Vagina (tissue), 2 donors: ENCODE measurements at regions not wholly inside any gene's neighbourhood (a gene's known extent, or its start where the extent isn't known, plus 50 kb on each side); places are given as distances from the start of the nearest gene placed in this dataset.

ENCODE experiments used
- CTCF ChIP-seq, 3 experiments: fragments of 450-650 bp in 2 of 3; fragments of 200-600 bp in 1 of 3; sonication (generic) in 1 of 3; IDR thresholded peaks; one replicate each; pipeline ENCODE4 v1.5.1; 2017 to 2019; ENCODE audit warnings: antibody characterized with exemption in 3 of 3, mild to moderate bottlenecking in 2 of 3, moderate library complexity in 2 of 3
- POLR2AphosphoS5 ChIP-seq, 2 donors: sonication (generic); formaldehyde crosslinking; IDR thresholded peaks; one replicate each; pipeline ENCODE4 v1.9.0; 2017; ENCODE audit warnings: antibody characterized with exemption in 2 of 2, mild to moderate bottlenecking in 2 of 2, low read depth in 1 of 2; ENCODE audit not compliant: insufficient read depth in 1 of 2

GRCh38 chr9:71191708-71192107 lies 70.3 kb upstream of the TRPM3 start:
- TF ChIP-seq CTCF (IDR thresholded peaks at IDR 0.05) (no peak), POLR2AphosphoS5 (IDR thresholded peaks at IDR 0.05; ENCODE audit: insufficient read depth in 1 of 2, low read depth in 1 of 2) (no peak)
